Hepatic stellate cell (primary cell): ENCODE measurements at regions not wholly inside any gene's neighbourhood (a gene's known extent, or its start where the extent isn't known, plus 50 kb on each side); places are given as distances from the start of the nearest gene placed in this dataset.

Experiments
- DNase-seq: peaks from one replicate; pipeline ENCODE4 v3.0.0; 2011; ENCODE audit warnings: low spot score

DNA sequence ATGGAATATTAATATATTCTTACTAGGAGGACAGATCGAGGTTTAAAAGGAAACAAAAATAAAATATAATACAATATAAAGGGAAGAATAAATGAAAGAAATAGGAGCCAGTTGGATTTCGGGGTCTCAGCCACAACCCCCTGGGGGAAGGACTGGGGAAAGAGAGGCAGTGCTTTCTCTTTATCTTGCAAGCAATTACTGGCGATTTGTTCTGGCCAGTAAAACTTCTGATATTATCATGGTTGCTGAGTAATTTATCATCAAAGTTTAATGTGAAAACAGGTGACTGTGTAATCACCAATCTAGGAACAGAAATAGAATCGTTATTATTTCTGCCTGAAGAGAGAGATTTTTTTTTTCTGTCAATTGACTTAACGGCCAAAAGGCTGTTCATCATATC, 917.7 kb upstream of the CELF4 start:
- DNase-seq = no peak

DNA sequence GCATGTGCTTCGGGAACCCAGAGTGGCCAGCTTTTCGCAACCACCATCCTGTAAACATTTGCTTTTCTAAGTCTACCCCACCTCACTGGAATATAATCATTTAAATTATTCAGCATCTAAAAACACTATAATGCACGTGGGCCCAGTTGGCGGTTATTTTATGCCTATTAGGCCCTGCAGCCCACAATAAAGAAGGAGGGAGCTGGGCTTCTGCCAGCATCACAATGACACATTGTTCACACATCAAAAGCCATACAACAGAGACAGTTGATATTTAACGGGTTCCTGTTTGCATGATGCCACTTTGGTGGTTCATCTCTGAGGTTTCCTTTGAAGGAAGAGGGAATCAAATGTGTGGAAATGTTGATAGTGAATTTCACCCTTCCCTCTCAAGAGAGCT, 916.0 kb upstream of the CELF4 start:
- no peak for DNase-seq

DNA sequence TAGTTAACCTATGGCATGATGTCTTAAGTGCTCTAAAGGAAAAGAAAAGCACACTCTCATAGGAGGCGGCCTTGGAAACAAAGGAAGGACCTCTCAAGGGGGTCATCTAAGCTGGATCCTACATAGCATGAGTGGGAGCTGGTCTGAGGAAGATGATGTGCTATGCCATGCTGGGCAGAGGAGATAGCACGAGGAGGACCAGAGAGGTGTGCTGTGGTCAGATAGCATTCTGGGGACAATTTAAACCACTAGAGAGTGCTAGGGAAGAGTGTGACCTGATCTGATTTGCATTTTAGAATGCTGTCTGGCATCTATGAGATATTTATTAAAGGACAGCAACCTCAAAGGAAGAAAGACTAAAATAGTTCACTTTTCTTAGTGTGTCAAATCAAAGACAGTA, 910.1 kb upstream of the CELF4 start:
- no peak for DNase-seq

DNA sequence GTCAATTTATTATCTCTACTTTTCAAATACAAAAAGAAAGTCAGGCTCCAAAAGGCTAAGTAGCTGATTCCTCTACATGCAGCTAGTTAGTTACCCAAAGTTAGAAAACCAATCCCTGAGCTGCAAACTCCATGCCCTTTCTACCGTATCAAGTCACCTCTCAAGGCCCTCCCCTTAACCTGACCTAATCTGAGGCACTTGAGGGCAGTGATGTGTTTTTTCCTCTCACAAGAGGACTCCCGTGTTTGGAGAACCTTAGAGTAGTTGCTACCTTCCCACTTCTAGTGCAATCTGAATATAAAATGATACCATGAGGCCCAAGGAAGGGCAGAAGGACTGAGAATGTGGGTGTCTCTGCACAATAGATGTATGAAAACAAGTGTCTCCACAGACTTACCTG, 907.9 kb upstream of the CELF4 start:
- no peak for DNase-seq

DNA sequence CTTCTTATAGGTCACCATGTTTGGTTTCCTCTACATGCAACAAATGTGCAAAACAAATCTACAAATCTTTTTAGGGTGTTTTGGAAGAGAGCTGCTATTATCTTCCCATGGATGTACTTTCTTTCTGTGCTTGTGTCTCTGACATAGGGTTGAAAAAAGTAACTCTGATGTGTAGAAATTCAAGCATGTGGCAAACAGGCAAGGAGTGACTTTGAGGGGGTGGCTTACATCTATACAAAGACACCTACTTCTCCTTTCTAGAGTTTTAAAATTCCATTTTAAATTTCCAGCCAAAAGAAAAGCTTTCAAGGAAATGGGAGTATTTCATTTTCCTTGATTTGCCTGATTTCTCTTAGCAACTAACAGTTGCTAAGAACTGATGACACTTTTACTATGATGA, 904.8 kb upstream of the CELF4 start:
- DNase-seq = no peak

DNA sequence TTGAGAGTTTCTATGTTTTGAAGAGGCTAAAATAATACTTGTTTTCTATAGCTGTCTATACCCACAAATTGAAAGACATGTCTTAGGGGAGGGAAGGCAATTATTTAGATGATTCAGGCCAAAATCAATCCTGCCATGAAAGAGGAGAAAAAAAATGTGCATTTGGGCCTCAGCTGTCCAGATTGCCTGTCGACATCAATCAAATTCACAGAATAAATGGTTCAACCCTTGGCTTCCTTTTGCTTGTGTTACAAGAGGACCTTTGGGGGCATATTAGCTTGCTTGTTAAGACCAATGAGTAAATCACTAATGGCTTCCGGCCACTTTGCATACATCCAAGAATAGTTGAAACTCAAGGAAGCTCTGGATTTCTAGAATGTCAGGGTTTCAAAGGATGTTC, 900.8 kb upstream of the CELF4 start:
- DNase-seq = no peak

DNA sequence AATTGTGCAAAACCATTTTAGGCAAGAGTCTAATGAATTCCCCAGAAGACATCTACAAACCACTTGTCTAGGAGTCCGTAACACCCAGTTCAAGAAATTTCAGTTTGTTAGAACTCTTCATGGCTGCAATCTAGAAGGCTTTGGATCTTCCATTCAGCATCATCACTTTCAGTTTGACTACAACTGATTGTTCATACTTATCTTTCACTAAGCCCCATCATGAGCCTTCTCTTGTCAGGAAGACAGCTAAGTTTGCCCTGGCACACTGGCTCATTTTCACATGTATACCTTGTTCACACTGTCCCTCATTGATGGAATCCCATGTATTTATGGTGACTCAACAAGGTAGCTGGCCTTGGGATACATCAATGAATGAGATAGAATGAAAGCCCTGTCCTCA, 898.4 kb upstream of the CELF4 start:
- DNase-seq = no peak

DNA sequence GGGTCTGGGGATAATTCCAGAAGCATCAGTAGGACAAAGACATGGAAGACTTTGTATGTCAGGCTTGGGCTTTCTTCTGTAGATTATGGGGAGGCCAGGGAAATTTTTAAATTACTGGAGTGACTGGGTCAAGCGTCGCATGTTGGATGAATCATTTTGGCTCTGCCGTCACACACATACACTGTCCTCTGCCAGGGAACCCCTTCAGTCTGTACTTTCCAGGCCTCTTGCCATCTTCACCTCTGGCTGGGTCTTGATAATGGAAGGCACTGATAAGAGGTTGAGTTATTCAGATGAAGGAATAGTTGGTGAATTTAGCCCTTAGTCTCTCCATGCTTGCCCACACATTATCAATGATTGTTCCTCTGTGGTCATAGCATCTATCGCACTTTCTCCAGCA, 895.1 kb upstream of the CELF4 start:
- no peak for DNase-seq

DNA sequence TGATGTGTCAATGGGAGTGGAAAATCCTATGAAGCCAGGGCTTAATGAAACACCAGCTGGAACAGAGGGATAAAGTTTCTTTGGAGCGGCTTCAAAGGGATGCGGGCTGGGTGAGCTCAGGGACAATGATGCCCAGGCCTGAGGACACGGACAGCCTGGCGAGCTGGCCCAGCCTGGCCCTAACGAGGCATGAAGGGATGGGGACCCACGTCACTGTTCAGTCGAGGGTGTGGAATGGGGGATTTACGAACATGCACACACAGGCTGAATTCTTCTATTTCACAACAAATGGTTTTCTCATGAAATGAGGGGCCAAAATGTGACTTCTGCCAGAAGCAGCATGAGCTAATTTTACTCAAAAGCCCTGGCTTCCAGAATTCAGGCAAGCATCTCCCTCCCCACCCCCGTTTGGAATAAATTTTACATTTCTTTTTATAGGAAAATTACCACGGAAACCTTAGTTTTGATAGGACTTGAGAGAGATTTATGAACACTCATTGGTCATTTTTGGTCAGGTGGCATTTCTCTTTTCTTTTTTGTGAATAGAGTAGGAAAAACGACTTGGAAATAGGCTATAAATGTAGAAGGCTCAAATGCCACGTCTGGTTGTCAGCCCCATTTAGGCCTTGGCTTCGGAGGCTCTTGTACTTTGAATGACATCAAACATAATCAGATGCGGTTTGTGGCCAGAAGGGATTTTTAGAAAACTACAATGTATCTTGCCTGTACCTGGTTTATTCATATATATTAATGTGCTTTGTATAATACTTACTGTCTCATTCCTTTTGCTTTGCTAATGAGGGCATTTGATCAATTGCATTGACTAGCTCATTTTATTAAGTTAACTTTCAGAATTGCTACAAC, 893.8 kb upstream of the CELF4 start:
- no peak for DNase-seq

DNA sequence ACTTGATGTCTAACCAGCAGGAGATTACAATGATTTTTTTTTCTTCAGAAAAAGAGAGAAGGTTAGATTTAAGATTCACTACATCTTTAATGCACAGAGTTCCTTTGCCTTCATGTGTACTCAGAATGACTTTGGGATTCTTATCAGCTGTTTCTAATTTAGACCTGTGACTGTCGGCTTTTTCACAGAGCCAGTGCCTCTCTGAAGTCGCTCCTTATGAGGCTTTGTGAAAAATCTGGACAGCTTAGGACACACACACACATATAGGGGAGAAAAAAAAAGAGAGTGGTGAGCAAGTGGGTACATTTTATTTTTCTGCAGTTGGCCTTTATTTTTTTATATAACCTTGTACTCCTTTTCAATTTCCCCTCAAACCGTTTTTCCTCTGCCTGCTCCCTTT, 893.1 kb upstream of the CELF4 start:
- no peak for DNase-seq

DNA sequence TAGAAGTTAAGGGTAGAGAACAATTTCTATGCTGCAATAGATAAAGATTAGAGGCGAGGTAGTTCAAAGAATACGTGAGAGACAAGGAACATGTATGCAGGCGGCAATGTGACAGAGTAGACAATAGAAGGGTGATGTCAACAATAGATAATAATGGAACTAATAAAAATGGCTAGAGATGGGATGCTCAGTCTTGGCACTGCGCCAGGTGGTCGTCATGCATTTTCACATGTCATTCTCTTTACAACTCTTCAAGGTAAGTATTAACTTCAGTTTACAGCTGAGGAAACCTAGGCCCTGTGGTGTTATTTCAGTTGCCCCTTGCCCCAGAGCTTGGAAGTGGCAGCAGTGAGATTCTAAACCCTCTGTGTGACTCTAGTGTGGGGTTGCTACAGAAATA, 890.7 kb upstream of the CELF4 start:
- no peak for DNase-seq

DNA sequence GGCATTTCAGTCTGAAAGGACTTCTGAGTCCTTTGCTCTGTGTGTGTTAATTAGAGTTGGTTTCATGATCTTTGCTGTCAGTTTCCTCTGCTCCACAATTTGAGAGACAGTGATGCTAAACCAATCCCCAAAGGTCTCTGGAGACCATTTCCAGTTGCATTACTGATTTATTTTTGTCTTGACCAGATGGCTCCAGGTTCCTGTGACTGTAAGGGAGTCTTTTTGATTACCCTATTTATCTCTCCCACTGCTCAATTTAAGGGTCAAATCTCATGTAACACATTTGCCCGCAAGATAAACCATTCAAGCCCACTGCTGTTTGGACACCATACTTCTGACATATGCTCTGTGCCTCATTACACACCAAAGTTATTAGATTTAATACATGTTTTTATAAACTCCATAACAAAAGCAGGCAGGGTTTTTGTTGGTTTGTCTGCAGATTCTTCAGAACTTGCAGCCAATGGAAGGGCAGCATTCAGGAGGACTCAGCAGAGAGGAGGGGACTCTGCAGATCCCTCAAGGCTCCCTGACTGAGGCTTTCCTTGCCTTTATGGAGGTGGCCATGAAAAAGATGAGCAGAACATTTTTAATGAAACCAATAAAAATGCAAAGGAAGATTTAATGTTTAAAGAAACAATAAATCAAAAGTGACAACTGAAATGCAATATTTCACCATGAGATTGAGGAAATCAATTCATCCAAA, 889.3 kb upstream of the CELF4 start:
- no peak for DNase-seq

DNA sequence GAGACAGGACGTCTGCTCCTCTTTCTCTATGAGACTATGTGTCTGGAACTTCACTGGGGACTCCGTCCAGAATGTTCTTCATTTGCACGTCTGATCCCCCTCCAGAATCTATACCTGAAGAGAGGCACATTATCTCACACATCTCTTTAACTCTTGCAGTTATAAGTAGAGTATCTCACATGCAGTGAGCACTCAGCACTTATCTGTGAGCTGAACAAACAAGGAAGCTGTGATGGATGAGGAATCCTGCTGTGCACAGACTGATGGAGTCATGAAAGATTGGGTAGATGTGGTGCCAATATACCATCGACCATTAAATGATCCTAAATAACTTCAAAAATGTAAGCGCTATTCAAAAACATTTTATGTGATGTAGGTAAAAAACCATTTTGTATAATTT, 888.3 kb upstream of the CELF4 start:
- DNase-seq = no peak

DNA sequence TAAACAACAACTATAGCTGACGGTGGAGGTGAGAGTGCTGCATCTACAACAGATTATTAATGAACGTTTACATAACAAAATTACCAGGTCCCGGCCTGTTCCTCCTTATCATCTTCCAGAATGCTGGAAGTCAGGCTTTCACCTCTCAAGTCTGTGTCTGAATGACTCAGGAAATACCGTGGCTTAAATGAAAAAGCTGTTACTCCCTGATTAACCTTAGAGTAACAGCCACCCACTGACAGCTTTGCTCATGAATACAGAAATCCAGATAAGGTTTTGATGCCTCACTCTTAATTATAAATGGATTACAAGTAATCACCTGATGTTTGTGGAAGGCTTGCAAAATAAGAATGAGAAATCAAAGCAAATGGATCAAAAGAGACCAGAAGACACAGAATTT, 885.3 kb upstream of the CELF4 start:
- no peak for DNase-seq

DNA sequence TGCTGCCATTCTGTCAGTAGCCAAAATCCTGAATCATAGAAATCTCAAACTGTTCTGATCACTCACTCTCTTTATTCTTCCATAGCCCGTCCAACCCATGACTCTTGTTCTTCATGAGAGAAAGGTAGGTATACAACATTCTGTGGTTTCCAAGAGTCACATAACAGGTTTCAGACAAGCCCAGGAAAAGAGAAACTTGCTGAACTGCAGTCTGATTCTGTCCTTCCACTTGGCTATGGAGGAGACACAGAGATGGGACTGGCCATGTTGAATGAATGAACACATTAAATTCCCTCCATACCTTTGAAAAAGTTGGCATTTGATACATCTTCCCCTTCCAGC, 880.2 kb upstream of the CELF4 start:
- no peak for DNase-seq

DNA sequence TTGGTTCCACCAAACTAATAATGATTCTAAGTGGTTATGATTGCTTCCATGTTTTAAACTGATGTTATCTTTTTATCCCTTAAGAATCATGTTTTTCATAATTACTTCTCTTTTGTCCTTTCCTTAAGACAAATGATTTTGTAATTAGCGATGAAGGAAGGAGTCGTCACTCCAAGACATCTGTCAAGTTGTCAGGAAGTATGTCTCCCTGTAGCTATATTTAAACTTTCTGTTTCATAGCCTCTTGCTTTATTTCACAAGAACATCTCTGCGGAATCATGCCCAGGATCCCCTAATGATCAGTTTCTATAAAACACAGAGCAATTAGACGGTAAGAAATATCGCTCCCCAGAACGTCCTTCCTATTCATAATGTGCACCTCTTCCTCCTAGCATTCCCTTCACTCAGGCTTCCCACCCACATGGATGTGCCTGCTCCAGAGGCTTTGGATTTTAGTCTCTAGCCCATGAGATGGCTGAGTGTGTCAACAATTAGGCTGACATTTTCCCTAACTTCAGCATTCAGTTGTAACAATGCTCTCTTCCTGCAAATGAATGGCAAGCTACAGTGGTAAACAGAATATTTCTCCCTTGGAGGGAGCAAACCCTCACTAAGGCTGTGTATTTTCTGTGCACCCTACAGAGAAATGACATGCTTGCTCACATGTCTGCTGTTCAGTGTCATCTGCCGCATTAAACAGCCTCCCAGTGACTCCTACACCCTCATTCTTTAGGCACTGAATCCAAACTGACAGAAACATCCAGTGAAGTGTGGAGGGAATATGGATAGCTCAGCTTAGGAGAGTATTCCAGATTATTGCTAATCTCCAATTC, 879.6 kb upstream of the CELF4 start:
- DNase-seq = no peak

DNA sequence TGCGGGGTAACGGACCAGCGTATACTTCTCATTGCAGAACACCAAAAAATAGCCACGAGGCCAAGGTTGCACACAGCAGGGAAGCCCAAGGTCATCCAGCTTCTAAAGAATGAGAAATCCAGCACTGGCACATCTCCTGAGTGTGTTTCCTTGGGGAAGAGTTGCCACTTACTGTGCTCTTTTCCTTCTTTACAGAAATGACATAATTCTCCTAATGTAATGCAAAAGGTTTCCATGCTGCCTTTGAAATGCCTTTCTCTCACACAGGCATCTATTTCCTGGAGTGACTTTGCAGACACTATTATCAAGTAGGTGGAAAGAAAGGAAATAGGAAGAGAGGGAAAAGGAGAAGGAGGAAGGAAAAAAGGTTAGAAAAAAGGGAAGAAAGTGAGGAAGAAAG, 862.1 kb upstream of the CELF4 start:
- DNase-seq = no peak

DNA sequence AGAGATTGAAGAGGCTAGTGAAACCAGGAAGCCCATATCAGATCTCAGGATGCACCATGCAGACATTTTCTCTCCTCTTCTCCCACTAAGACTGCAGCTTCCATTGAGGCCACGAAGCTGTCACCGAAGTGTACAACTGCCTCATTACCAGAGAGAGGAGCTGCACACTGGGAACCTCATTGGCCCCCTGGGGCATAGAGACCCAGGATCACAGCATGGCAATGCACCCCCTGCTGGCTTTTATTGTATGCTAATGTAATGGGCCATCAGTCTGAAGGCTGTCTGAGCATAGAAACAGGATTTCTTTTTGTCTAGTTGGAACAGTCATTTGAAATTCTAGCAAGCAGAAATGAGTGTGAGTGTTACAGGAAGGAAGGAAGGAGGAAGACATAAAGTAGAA, 861.6 kb upstream of the CELF4 start:
- DNase-seq = no peak

DNA sequence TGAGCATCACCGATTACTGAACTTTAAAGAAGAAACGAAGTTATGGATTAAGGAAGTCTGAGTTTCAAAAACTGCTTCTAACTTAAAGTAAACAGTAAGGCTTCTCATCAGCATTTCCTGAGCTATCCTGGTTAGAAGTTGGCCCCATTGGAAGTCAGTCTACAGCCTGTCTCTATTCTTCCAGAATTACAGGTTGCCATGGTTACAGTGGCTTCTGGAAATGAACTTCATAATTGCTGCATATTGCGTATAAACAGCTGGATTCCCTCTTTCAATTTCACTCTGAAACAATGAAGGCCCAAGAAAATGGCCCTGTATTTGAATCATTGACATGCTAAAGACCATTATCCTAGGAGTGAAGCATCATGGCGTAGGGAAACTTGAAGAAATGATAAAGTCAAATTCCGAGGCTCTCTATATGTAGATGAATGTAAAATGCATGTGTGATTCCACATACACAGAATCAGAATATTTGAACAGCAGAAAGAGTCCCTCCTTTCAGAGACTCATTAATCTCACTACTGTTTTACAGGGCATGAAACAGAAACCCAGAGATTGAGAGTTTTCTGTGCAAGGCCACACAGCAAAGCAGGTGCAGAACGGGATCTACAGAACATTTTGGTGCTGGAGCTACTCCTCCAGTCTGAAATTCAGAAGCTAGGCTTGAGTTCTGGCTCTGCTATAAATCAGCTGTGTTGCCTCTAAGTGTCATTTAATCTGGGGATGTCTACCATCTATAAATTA, 856.4 kb upstream of the CELF4 start:
- DNase-seq = no peak

DNA sequence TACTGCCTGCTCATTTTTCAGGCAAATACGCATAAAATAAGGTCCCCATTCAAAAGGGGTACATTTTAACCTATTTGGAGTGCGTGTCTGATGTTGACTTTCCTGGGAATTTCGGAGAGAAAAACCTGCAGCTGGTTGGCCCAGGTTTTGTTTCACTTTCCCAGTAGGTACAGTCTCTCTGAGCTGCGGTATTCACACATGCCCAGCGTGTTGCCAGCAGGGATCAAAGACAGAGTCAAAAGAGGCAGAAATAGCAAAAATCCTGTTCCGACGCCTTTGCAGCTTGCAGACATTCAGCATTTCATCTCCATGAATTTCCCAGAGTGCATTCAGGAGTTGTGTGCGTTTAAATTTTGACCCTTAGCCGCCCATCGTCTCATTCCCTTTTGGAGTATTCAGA, 855.4 kb upstream of the CELF4 start:
- no peak for DNase-seq

DNA sequence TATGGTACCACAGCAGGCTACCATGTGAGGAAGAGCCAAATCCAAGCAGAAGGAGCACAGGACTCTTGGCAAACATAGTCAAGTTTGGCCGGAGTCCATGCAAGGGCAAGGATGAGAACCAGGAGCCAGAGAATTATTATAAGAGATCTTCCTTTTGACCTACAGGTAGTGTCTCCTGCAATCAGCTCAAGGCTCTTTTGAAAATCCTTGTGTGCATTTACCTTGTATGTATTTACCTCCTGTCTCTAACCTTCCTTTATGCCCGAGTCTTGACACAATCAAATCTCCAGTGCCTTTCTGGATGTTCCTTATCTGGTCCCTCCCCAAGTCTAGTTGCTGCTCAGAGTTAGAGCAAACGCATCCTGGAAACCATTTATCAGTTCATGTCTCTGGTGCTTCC, 855.0 kb upstream of the CELF4 start:
- no peak for DNase-seq

DNA sequence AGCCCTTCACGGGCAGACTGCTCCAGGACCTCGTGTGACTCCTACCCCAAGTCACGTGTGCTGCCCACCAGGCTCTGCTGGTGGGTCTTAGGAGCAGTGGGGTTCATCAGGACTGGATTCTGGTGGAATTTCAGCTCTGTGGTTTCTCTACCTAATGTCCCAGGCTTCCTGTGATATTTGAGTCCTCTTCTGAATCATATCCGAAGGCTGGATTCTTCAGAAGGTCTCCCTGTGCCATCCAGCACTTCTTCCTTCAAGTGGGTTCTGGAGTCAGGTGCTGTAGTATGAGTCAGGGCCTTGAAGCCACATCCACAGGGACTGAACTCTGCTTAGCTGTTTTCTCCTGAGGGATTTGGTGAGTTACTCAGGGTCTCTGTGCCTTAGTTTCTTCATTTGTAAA, 850.2 kb upstream of the CELF4 start:
- no peak for DNase-seq
